ENCODE measurements at regions not wholly inside any gene's neighbourhood (a gene's known extent, or its start where the extent isn't known, plus 50 kb on each side); places are given as distances from the start of the nearest gene placed in this dataset.

DNA sequence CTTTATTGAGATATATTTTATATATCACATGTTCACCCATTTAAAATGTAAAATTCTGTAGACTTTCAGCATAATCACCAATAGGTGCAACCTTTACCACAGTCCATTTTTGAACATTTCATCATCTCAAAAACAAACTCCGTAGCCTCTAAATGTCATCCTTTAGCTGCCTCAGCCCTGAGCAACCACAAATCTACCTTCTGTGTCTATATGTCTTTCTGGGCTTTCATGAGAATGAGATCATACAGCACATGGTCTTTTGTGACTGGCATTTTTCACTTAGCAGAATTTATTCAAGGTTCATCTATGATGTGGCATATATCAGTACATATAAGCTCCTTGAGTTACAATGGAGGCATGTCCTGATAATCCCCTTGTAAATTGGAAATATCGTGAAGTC is 320.5 kb downstream of the ETS1 start:
- dilution Hi-C loops (cut with HindIII; ENCODE audit: low sequenced_read_pairs, unreplicated experiment) (no loop called here), intact Hi-C loops (cut with micrococcal nuclease) (no loop called here), in situ Hi-C loops (cut with MboI; ENCODE audit: low sequenced_read_pairs) (no loop called here)
- no peak overlapping the region for H4K91ac ChIP-seq (ENCODE audit: insufficient read depth, low read depth, low read length)
- peaks cover 14% of the 10 kb centered on the region for H3K27me3 ChIP-seq (ENCODE audit: control insufficient read depth, insufficient read depth, low read length)
- ChIA-PET CTCF (interaction anchor here (0.6 kb wide), 1 partner anchor 12 kb away, joined by 3 read pairs; no protein-coding TSS in a partner anchor), POLR2A (ENCODE audit: unreplicated experiment) (no interaction called here)
- H2AK5ac ChIP-seq (ENCODE audit: low read depth, low read length), result no peak overlapping the region
- H3K4ac ChIP-seq (ENCODE audit: low read depth, low read length), result no peak overlapping the region
- no peak overlapping the region for H3K56ac ChIP-seq (ENCODE audit: extremely low read depth, insufficient read depth, low read length)
- H4K8ac ChIP-seq (ENCODE audit: low read depth in 2 of 2, low read length in 2 of 2), result no peak overlapping the region
- H3K14ac ChIP-seq (replicated peaks; ENCODE audit: low read depth, low read length), result no peak overlapping the region
- no peaks in the 10 kb centered on the region for H4K20me1 ChIP-seq (ENCODE audit: insufficient read depth, low read length)
- H2AFZ ChIP-seq (replicated peaks; ENCODE audit: low read length, poor library complexity), result no peak overlapping the region
- H3K9me3 ChIP-seq (ENCODE audit: control insufficient read depth, insufficient read depth, low read length), result no peaks in the 10 kb centered on the region
- no peak overlapping the region for H3K23ac ChIP-seq (ENCODE audit: low read depth, low read length)
- TF ChIP-seq MAFK (IDR thresholded peaks at IDR 0.05; ENCODE audit: low read depth, low read length) (no peak), RFX5 (IDR thresholded peaks at IDR 0.05; ENCODE audit: low read depth, low read length) (no peak), NFE2L2 (IDR thresholded peaks at IDR 0.05; ENCODE audit: low read depth, low read length) (no peak), CHD1 (IDR thresholded peaks at IDR 0.05; ENCODE audit: low read depth, low read length) (no peak), RAD21 (IDR thresholded peaks at IDR 0.05; ENCODE audit: low read length) (no peak), POLR2A (IDR thresholded peaks at IDR 0.05; ENCODE audit: low read depth, low read length) (no peak), RCOR1 (IDR thresholded peaks at IDR 0.05; ENCODE audit: insufficient replicate concordance, low read length) (no peak), MXI1 (IDR thresholded peaks at IDR 0.05; ENCODE audit: borderline replicate concordance, low read depth, low read length) (no peak), SMC3 (IDR thresholded peaks at IDR 0.05; ENCODE audit: low read depth, low read length) (no peak), MAZ (IDR thresholded peaks at IDR 0.05; ENCODE audit: borderline replicate concordance, low read depth, low read length) (no peak), FOS (IDR thresholded peaks at IDR 0.05; ENCODE audit: low read depth, low read length) (no peak)
- TF ChIP-seq, protein P1, sequence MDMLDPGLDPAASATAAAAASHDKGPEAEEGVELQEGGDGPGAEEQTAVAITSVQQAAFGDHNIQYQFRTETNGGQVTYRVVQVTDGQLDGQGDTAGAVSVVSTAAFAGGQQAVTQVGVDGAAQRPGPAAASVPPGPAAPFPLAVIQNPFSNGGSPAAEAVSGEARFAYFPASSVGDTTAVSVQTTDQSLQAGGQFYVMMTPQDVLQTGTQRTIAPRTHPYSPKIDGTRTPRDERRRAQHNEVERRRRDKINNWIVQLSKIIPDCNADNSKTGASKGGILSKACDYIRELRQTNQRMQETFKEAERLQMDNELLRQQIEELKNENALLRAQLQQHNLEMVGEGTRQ (IDR thresholded peaks at IDR 0.05; ENCODE audit: low read depth, low read length), result no peak
- TF ChIP-seq, protein P2, sequence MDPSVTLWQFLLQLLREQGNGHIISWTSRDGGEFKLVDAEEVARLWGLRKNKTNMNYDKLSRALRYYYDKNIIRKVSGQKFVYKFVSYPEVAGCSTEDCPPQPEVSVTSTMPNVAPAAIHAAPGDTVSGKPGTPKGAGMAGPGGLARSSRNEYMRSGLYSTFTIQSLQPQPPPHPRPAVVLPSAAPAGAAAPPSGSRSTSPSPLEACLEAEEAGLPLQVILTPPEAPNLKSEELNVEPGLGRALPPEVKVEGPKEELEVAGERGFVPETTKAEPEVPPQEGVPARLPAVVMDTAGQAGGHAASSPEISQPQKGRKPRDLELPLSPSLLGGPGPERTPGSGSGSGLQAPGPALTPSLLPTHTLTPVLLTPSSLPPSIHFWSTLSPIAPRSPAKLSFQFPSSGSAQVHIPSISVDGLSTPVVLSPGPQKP (IDR thresholded peaks at IDR 0.05; ENCODE audit: borderline replicate concordance, low read depth, low read length), result no peak
- TF ChIP-seq, protein P3, sequence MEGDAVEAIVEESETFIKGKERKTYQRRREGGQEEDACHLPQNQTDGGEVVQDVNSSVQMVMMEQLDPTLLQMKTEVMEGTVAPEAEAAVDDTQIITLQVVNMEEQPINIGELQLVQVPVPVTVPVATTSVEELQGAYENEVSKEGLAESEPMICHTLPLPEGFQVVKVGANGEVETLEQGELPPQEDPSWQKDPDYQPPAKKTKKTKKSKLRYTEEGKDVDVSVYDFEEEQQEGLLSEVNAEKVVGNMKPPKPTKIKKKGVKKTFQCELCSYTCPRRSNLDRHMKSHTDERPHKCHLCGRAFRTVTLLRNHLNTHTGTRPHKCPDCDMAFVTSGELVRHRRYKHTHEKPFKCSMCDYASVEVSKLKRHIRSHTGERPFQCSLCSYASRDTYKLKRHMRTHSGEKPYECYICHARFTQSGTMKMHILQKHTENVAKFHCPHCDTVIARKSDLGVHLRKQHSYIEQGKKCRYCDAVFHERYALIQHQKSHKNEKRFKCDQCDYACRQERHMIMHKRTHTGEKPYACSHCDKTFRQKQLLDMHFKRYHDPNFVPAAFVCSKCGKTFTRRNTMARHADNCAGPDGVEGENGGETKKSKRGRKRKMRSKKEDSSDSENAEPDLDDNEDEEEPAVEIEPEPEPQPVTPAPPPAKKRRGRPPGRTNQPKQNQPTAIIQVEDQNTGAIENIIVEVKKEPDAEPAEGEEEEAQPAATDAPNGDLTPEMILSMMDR (conservative IDR thresholded peaks at IDR 0.05; ENCODE audit: low read depth, low read length), result no peak
- no peaks in the 10 kb centered on the region for H3K9me1 ChIP-seq (ENCODE audit: insufficient read depth, low read length)
- H2AK9ac ChIP-seq (replicated peaks; ENCODE audit: low read depth, low read length, poor library complexity), result no peak overlapping the region
- H2BK20ac ChIP-seq (ENCODE audit: low read depth, low read length), result no peak overlapping the region
- H3K4me1 ChIP-seq (ENCODE audit: control insufficient read depth, insufficient read depth, low read length), result no peaks in the 10 kb centered on the region
- H3K18ac ChIP-seq (ENCODE audit: low read depth, low read length), result no peak overlapping the region
- ATAC-seq (ENCODE audit: low read depth), result no peak
- no peak overlapping the region for H2BK120ac ChIP-seq (ENCODE audit: low read depth, low read length)
- H3K4me2 ChIP-seq (ENCODE audit: low read depth, low read length), result no peak overlapping the region
- DNase-seq, result no peak
- H3K4me3 ChIP-seq (ENCODE audit: insufficient read depth, low read depth, low read length), result no peak overlapping the region
- H2BK5ac ChIP-seq (ENCODE audit: low read depth, low read length, poor library complexity, severe bottlenecking), result no peak overlapping the region
- no peak overlapping the region for H4K5ac ChIP-seq (ENCODE audit: low read depth, low read length)
- no TSS peak for BruUV-seq (replicated peaks)
- no peak overlapping the region for H3K9ac ChIP-seq (ENCODE audit: low read depth, low read length)
- 80% methylated on average over 1 of the region's 2 CpGs; no CpG with 5 or more reads in 1 of the 2 experiments for WGBS, 2 experiments (ENCODE audit: extremely low coverage in 2 of 2, insufficient read length in 1 of 2)
- no peak overlapping the region for H3K27ac ChIP-seq (ENCODE audit: insufficient read depth, low read length)
- no peak overlapping the region for H2BK15ac ChIP-seq (ENCODE audit: low read depth, low read length)
- no peaks in the 10 kb centered on the region for H3K79me1 ChIP-seq (ENCODE audit: low read depth in 1 of 2, low read length in 2 of 2)
- no peaks in the 10 kb centered on the region for H3K36me3 ChIP-seq (ENCODE audit: control insufficient read depth, insufficient read depth, low read length)
